GM23338 (cell line): ENCODE measurements at regions not wholly inside any gene's neighbourhood (a gene's known extent, or its start where the extent isn't known, plus 50 kb on each side); places are given as distances from the start of the nearest gene placed in this dataset.

Source experiments
- CREB1 ChIP-seq: fragments of 250-450 bp; sonication (Bioruptor Pico); IDR thresholded peaks from 2 replicates; pipeline ENCODE4 v1.5.0; 2020; ENCODE audit warnings: low read depth, mild to moderate bottlenecking, moderate library complexity
- CTCF ChIP-seq, 2 experiments: fragments of 200-600 bp in 1 of 2; sonication (generic) in 1 of 2; conservative IDR thresholded peaks; 2 replicates each; pipeline versions ENCODE4 v1.5.1 to v1.6.1; 2016 to 2017; ENCODE audit warnings: antibody characterized with exemption in 2 of 2, low read depth in 2 of 2, mild to moderate bottlenecking in 2 of 2, moderate library complexity in 1 of 2
- ETS1 ChIP-seq: IDR thresholded peaks from 2 replicates; pipeline ENCODE4 v1.6.1; 2016; ENCODE audit warnings: antibody characterized with exemption
- EZH2 ChIP-seq: fragments of 200-600 bp; sonication (generic); IDR thresholded peaks from one replicate; pipeline ENCODE4 v1.8.0; 2017; ENCODE audit warnings: antibody characterized with exemption, mild to moderate bottlenecking, low read depth; ENCODE audit not compliant: unreplicated experiment
- EZH2phosphoT487 ChIP-seq: fragments of 200-600 bp; sonication (generic); IDR thresholded peaks from one replicate; pipeline ENCODE4 v1.8.1; 2018; ENCODE audit warnings: antibody characterized with exemption; ENCODE audit not compliant: unreplicated experiment
- JUNB ChIP-seq: IDR thresholded peaks from one replicate; pipeline ENCODE4 v1.6.1; 2016; ENCODE audit warnings: antibody characterized with exemption; ENCODE audit not compliant: unreplicated experiment
- NANOG ChIP-seq: IDR thresholded peaks from 2 replicates; pipeline ENCODE4 v1.6.1; 2016; ENCODE audit warnings: antibody characterized with exemption, borderline replicate concordance
- POLR2AphosphoS5 ChIP-seq: IDR thresholded peaks from 2 replicates; pipeline ENCODE4 v1.6.1; 2016; ENCODE audit warnings: antibody characterized with exemption, low read depth
- REST ChIP-seq: IDR thresholded peaks from one replicate; pipeline ENCODE4 v1.6.1; 2018; ENCODE audit warnings: antibody characterized with exemption; ENCODE audit not compliant: unreplicated experiment
- STAT1 ChIP-seq: IDR thresholded peaks from one replicate; pipeline ENCODE4 v1.6.1; 2016; ENCODE audit warnings: antibody characterized with exemption; ENCODE audit not compliant: unreplicated experiment
- ZNF114 ChIP-seq: fragments of 250-450 bp; sonication (Bioruptor Pico); IDR thresholded peaks from 2 replicates; pipeline ENCODE4 v1.5.0; 2020; ENCODE audit warnings: mild to moderate bottlenecking, moderate library complexity
- ZNF331 ChIP-seq: fragments of 250-450 bp; sonication (Bioruptor Pico); IDR thresholded peaks from 2 replicates; pipeline ENCODE4 v1.5.0; 2020; ENCODE audit warnings: low read depth, mild to moderate bottlenecking, moderate library complexity

GRCh38 chr19:27870293-27870692, 1342.7 kb downstream of the UQCRFS1 start:
- TF ChIP-seq CTCF (conservative IDR thresholded peaks at IDR 0.05; ENCODE audit: low read depth in 2 of 2) (no peak), POLR2AphosphoS5 (no peak), EZH2phosphoT487 (no peak), EZH2 (no peak), NANOG (no peak), REST (no peak), ETS1 (no peak), ZNF331 (CRISPR knock-in tag) (no peak), ZNF114 (no peak), STAT1 (no peak), CREB1 (CRISPR knock-in tag) (no peak), JUNB (no peak)
